ENCODE measurements at regions not wholly inside any gene's neighbourhood (a gene's known extent, or its start where the extent isn't known, plus 50 kb on each side); places are given as distances from the start of the nearest gene placed in this dataset.
"Not testable (repeated sequence)": the region's sequence is repeated elsewhere in the genome, so short reads cannot be mapped to it uniquely, and the experiment has no call there.

DNA sequence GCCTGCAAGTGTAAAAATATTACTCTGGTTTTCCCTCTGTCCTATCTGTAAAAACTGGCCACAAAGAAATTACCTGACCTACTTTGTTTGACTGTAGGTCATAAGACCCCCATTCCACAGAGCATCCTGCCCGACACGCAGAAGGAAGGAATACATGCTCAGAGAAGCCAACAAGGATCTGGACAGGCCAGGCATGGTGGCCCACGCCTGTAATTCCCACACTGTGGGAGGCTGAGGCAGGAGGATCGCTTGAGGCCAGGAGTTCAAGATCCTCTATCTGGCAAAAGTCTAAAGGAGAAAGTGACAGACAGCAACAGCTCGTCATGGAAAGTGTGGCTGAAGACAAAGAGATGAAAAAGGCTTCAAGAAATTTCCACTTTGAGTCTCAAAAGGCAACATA lies 78.2 kb upstream of the RNU2-1 start:
- Mint-ChIP-seq H3K4me1 (no peaks in the 10 kb centered on the region), H3K36me3 (ENCODE audit: low read depth) (no peaks in the 10 kb centered on the region), H3K4me3 (no peak overlapping the region), H3K27ac (no peak overlapping the region), H3K9me3 (no peaks in the 10 kb centered on the region), H3K27me3 (ENCODE audit: low read depth, poor library complexity) (no peaks in the 10 kb centered on the region)
- TF ChIP-seq, protein P1, sequence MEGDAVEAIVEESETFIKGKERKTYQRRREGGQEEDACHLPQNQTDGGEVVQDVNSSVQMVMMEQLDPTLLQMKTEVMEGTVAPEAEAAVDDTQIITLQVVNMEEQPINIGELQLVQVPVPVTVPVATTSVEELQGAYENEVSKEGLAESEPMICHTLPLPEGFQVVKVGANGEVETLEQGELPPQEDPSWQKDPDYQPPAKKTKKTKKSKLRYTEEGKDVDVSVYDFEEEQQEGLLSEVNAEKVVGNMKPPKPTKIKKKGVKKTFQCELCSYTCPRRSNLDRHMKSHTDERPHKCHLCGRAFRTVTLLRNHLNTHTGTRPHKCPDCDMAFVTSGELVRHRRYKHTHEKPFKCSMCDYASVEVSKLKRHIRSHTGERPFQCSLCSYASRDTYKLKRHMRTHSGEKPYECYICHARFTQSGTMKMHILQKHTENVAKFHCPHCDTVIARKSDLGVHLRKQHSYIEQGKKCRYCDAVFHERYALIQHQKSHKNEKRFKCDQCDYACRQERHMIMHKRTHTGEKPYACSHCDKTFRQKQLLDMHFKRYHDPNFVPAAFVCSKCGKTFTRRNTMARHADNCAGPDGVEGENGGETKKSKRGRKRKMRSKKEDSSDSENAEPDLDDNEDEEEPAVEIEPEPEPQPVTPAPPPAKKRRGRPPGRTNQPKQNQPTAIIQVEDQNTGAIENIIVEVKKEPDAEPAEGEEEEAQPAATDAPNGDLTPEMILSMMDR (IDR thresholded peaks at IDR 0.05): no peak
- no peak for DNase-seq

DNA sequence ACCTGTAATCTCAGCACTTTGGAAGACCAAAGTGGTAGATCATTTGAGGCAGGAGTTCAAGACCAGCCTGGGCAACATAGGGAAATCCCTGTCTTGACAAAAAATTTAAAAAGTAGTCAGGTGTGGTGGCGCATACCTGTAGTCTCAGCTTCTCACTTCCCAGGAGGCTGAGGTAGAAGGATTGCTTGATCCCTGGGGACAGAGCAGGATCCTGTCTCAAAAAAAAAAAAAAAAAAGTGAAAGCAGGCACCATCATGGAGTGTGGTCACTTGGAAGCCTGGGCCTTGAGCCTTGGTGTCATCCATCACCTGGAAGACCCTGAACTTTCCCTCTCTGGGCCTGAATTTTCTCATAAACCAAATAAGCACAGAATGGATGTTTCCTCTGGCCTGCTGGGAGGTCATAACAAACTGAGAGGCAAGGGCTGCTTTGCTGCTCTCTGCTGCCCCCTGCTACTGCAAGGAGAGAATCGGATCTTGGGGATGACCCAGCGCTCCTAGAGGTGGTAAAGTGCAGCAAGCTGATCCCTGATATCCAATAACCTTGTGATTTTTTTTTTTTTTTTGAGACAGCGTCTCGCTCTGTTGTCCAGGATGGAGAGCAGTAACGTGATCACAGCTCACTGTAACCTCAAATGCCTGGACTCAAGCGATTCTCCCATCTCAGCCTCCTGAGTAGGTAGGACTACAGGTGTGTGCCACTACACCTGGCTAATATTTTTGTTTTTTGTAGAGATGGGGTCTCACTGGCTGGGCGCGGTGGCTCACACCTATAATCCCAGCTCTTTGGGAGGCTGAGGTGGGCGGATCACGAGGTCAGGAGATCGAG lies 75.9 kb upstream of the RNU2-1 start:
- no peak for DNase-seq
- TF ChIP-seq, protein P1 (IDR thresholded peaks at IDR 0.05): no peak
- Mint-ChIP-seq H3K27ac (no peak overlapping the region), H3K4me3 (no peak overlapping the region), H3K9me3 (no peaks in the 10 kb centered on the region), H3K4me1 (no peaks in the 10 kb centered on the region), H3K27me3 (ENCODE audit: low read depth, poor library complexity) (no peaks in the 10 kb centered on the region), H3K36me3 (ENCODE audit: low read depth) (no peaks in the 10 kb centered on the region)

DNA sequence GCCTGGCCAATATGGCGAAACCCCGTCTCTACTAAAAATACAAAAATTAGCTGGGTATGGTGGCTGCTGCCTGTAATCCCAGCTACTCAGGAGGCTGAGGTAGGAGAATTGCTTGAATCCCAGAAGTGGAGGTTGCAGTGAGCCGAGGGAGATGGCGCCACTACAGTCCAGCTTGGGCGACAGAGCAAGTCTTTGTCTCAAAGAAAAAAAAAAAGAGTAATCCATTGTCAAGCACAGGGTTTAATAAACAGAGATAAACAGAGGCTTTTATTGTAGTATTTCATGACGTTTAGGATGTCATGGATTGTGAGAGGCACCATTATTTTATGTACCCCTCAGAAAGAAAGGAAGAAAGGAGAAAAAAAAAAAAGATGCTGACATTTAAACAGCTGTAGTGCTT lies 75.2 kb upstream of the RNU2-1 start:
- Mint-ChIP-seq H3K4me3 (no peak overlapping the region), H3K9me3 (no peaks in the 10 kb centered on the region), H3K4me1 (no peaks in the 10 kb centered on the region), H3K27ac (no peak overlapping the region), H3K27me3 (ENCODE audit: low read depth, poor library complexity) (no peaks in the 10 kb centered on the region), H3K36me3 (ENCODE audit: low read depth) (no peaks in the 10 kb centered on the region)
- TF ChIP-seq, protein P1 (IDR thresholded peaks at IDR 0.05): no peak
- no peak for DNase-seq

DNA sequence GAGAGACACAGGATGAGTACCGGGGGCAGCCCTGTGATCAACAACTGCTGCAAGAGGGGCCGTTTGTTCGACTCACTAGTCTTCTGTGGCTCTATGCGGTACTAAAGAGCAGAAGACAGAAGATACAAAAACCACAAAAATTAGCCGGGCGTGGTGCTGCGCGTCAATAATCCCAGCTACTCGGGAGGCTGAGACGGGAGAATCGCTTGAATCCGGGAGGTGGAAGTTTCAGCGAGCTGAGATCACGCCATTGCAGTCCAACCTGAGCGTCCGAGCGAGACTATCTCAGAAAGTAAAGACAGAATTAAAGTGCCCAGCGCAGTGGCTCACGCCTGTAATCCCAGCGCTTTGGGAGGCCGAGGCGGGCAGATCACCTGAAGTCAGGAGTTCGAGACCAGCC lies 71.0 kb upstream of the RNU2-1 start:
- not testable (repeated sequence) for H3K27me3 Mint-ChIP-seq (ENCODE audit: low read depth, poor library complexity); DNase-seq; H3K36me3 Mint-ChIP-seq (ENCODE audit: low read depth); H3K9me3 Mint-ChIP-seq; H3K27ac Mint-ChIP-seq; H3K4me1 Mint-ChIP-seq; H3K4me3 Mint-ChIP-seq

DNA sequence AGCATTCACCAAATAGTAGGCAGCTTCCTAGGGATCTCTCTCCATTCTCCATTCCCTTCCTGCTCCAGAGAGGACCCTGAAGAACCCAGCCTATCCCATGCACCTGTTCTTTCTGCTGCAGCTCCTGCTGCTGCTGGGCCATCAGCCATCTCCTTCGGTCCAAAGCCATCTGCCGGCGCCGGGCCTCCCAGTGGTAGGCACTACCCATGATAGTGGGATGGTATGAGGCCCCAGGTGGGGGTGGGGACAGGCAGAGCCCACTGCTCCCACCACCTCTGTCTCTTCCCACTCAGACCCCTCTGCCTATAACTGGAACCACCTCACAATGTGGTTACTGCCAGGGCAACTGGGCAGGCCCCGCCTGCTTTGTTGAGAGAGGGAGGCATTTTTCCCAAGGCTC lies 69.3 kb upstream of the RNU2-1 start:
- not testable (repeated sequence) for H3K36me3 Mint-ChIP-seq (ENCODE audit: low read depth); H3K4me3 Mint-ChIP-seq; H3K9me3 Mint-ChIP-seq; H3K27ac Mint-ChIP-seq; H3K27me3 Mint-ChIP-seq (ENCODE audit: low read depth, poor library complexity); DNase-seq; H3K4me1 Mint-ChIP-seq

DNA sequence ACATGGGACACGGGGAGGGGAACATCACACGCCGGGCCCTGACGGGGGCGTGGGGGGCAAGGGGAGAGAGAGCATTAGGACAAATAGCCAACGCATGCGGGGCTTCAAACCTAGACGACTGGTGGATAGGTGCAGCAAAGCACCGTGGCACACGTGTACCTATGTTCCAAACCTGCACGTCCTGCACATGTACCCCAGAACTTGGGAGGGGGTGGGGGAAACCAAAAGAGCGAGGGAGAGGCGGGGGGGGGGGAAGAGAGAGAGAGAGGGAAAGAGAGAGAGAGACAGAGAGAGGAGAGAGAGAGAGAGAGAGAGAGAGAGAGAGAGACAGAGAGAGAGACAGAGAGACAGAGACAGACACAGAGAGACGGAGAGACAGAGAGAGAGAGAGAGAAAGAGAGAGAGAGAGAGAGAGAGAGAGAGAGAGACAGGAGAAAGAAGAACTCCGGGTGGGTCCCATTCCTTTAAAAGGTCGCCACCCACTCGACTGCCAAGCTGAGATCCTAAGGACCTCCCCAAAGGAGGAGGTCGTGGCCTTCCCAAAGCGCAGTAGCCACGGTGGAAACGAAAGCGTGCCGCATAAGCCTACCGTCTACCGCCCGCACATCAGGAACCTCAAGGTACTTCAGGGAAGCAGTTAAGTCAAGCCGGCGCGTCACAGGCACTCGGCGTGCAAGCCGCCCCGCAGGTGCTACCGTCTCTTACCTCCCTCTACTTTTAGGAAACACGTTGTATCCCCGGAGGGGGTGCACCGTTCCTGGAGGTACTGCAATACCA lies 65.7 kb upstream of the RNU2-1 start:
- H3K27me3 Mint-ChIP-seq (ENCODE audit: low read depth, poor library complexity); H3K9me3 Mint-ChIP-seq; H3K4me1 Mint-ChIP-seq; H3K36me3 Mint-ChIP-seq (ENCODE audit: low read depth); DNase-seq; H3K27ac Mint-ChIP-seq; H3K4me3 Mint-ChIP-seq: not testable (repeated sequence)

DNA sequence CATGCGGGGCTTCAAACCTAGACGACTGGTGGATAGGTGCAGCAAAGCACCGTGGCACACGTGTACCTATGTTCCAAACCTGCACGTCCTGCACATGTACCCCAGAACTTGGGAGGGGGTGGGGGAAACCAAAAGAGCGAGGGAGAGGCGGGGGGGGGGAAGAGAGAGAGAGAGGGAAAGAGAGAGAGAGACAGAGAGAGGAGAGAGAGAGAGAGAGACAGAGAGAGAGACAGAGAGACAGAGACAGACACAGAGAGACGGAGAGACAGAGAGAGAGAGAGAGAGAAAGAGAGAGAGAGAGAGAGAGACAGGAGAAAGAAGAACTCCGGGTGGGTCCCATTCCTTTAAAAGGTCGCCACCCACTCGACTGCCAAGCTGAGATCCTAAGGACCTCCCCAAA lies 55.9 kb upstream of the RNU2-1 start:
- H3K4me3 Mint-ChIP-seq; H3K27me3 Mint-ChIP-seq (ENCODE audit: low read depth, poor library complexity); H3K4me1 Mint-ChIP-seq; H3K9me3 Mint-ChIP-seq; H3K27ac Mint-ChIP-seq; H3K36me3 Mint-ChIP-seq (ENCODE audit: low read depth); DNase-seq: not testable (repeated sequence)

DNA sequence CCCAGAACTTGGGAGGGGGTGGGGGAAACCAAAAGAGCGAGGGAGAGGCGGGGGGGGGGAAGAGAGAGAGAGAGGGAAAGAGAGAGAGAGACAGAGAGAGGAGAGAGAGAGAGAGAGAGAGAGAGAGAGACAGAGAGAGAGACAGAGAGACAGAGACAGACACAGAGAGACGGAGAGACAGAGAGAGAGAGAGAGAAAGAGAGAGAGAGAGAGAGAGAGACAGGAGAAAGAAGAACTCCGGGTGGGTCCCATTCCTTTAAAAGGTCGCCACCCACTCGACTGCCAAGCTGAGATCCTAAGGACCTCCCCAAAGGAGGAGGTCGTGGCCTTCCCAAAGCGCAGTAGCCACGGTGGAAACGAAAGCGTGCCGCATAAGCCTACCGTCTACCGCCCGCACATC lies 49.8 kb upstream of the RNU2-1 start:
- H3K36me3 Mint-ChIP-seq (ENCODE audit: low read depth); H3K9me3 Mint-ChIP-seq; H3K27ac Mint-ChIP-seq; H3K27me3 Mint-ChIP-seq (ENCODE audit: low read depth, poor library complexity); DNase-seq; H3K4me1 Mint-ChIP-seq; H3K4me3 Mint-ChIP-seq: not testable (repeated sequence)

Data from nephron progenitor cell (in vitro differentiated cells).